T47D (cell line): ENCODE measurements at regions not wholly inside any gene's neighbourhood (a gene's known extent, or its start where the extent isn't known, plus 50 kb on each side); places are given as distances from the start of the nearest gene placed in this dataset.

Experiments
- DNase-seq, 2 experiments: peaks; one replicate each; pipeline versions ENCODE4 v3.0.0 to v3.0.0-alpha.2; 2011 to 2012; ENCODE audit warnings: low read depth in 1 of 2, low spot score in 1 of 2
- JUND ChIP-seq: IDR thresholded peaks from 2 replicates; pipeline ENCODE4 v1.6.1; 2012; ENCODE audit warnings: low read depth
- in situ Hi-C: cut with HindIII; loops from 2 replicates; pipeline ENCODE4 v1.10.0; 2016; ENCODE audit warnings: low sequenced_read_pairs, low pct_unique_long_range_greater_than_20kb

DNA sequence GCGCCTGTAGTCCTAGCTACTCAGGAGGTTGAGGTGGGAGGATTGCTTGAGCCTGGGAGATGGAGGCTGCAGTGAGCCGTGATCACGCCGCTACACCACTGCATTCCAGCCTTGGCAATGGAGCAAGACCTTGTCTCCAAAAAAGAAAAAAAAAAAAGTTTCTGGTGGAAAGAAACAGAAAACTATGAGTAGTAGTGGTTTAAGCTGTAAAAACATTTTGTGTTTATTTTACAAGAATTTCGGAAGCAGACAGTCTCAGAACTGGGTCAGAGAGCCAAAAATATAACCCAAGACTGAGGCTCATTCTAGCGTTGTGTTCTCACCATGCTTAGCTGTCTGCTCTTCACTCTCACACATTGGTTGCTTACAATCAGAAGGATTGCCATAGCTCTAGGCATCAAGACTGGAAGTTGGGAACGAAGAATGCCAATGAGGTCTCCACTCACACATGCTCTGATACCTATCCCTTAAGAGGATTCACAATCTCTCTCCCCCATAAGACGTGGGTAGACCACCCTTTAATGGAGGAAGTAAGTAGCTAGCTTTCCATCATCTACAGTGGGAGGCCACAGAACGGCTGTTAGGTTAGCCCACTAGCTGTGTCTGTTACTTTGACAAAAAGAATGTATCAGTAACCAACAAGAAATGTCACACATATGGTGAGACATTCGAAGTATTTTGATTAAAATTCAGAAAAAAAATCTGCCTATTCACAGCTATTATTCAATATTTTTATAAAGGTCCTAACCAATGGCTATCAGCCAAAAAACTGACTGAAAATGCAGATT is 117.6 kb upstream of the RASSF8 start:
- in situ Hi-C loops = no loop called here
- no peak for TF ChIP-seq JUND
- no peak for DNase-seq

DNA sequence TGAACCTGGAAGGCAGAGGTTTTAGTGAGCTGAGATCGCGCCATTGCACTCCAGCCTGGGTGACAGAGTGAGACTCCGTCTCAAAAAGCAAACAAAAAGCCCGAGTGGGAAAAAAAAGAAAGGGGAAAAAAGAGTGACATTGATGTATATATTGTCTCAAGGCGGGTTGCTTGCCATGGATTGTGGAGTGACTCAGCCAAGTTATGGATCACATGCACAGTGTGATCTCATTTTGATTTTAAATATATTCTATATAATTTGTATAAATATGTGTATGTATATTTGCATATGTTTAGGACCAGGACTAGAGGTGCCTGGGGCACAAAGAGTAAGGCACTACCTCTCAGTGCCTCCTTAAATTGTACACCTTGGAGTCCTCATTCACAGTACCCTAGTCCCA is 116.2 kb upstream of the RASSF8 start:
- in situ Hi-C loops = no loop called here
- DNase-seq = no peak
- no peak for TF ChIP-seq JUND

DNA sequence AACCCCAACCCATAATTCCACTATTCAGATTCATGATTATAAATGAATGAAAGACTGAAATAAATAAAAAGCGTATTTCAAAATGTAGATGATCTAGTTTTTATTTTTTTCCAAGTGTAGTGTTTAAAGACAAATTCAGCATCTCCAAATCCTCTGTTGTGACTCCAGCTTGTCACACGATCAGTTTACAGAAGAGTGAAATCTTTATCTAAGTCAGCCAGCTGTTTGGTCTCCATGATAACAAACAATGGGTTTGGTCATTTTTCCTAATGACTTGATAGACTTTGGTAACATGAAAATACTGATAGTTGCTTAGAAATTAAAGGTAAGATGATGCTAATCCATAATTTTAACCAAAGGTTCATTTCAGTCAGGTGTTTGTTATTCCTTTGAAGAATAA is 114.5 kb upstream of the RASSF8 start:
- no peak for DNase-seq
- TF ChIP-seq JUND = no peak
- in situ Hi-C loops = no loop called here

DNA sequence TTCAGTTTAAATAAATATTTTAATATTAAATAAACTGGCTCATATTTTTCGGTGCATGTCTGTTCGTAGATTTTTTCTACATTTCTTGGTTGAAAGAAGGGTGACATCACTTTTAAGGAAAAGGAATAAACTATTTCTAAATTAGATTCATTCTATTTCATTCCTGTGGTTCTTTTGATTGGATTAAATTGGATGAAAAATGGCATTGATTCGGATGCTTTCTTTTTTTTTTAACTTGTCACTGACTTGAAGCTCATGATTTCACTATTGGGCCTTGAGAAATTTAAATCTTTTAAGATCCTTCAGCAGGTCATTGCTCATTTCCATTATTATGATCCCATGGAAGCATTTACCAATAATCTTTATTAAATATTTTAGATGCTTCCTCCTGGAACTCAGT is 113.1 kb upstream of the RASSF8 start:
- TF ChIP-seq JUND = no peak
- in situ Hi-C loops = no loop called here
- DNase-seq = no peak

DNA sequence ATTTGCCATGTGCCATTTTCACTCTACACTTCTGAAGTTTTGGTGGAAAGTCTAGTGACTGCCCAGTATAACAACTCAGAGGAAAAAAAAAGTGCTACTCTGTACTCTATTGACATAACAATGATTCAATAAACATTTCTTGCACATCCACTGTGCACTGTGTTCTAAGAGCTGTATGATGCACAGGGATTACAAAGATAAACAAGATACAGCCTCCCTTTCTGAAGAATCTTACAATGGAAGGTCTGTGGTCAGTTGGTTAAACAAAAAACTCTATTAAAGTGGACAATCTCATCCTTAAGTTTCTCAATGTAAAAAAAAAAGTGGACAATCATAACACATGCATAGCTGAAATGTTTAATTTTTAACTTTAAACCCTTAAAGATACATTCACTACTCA is 105.7 kb upstream of the RASSF8 start:
- TF ChIP-seq JUND = no peak
- in situ Hi-C loops = no loop called here
- DNase-seq = no peak

DNA sequence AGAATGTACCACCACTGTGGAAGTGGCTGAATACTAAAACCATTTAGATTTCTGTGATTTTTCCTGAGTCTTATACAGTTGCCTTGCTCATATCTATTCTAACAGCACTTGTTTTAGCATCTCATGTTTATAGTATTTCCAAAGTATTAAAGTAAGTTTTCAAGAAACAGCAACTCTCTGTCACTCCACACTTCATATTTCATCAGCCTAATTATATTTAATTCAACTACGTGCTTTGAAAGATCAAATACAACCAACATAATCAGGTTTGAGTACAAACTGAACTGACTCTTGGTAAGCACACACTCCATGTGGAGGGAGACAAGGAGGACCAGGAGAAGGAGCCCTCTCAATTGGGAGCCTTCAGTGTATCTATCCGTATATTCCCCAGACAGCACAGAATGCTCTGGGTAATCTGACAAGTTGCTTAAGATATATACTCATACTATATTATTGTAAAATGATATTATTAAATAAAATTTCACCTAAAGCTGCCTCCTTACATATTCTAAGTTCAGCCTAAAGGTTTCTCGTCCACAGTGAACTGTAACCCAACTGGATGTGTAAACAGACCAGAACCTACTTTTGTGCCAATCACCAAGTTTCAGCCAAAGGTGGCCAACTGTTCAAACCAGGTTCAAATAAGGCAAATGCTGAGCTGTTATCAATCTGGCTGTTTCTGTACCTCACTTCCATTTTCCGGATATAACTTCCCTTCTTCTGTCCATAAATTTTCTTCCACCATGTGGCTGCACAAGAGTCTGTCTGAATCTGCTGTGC is 105.0 kb upstream of the RASSF8 start:
- no peak for TF ChIP-seq JUND
- no peak for DNase-seq
- in situ Hi-C loops = no loop called here

DNA sequence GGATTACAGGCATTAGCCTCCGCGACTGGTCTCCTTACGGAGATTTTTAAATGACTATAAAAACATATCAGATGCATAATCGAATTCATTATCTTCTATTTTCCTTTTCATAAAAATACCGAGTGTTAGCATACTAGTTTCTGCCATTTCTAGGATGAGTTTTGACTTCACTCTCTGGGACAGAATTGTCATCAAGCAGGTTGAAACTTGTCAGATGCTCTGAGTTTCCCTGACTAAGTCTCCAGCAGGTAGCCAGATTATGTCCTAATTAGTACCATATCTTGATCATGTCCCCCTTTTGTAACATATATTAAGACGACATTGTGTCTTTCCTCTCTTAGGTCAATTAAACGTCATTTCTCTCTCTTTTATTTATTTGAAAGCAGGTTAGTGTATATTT is 103.5 kb upstream of the RASSF8 start:
- no peak for TF ChIP-seq JUND
- in situ Hi-C loops = no loop called here
- no peak for DNase-seq

DNA sequence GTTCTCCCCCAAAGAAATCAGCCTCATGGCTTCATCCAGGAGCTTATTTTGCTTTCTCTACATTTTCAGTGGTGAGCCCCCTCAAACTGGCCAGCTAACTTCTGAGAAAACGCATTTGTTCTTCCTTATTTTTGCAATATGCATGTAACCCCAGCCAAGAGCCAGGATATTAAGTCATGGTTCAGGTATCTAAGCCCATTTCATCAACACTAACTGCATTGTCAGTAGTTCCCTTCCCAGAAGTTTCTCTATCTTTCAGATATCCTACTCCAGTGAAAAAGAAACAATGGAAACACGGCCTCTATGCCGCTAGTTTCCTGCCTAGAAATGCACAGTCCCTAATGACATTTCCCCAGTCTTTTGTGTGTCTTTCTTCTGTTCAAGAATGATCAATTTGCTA is 102.8 kb upstream of the RASSF8 start:
- DNase-seq = no peak
- in situ Hi-C loops = no loop called here
- no peak for TF ChIP-seq JUND

DNA sequence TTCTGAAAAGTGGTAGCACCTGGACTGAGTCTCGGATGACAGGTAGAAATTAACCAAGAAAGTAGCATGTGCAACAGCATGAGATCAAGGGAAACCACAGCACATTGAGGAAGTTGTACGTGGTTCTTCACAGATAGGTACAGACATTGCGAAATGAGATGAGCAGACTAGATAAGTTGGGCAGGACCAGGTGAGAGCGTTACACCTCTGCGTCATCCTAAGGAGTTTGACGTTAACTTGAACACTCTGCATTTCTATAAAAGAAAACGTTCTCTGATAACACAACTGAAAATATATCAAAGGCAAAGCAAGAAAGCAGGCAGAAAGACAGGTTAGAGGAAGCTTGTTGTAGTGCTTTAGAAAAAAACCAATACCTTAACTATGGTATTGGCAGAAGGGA is 98.5 kb upstream of the RASSF8 start:
- peak in 1 of 2 experiments; percentile 14 for DNase-seq
- in situ Hi-C loops = no loop called here
- no peak for TF ChIP-seq JUND

DNA sequence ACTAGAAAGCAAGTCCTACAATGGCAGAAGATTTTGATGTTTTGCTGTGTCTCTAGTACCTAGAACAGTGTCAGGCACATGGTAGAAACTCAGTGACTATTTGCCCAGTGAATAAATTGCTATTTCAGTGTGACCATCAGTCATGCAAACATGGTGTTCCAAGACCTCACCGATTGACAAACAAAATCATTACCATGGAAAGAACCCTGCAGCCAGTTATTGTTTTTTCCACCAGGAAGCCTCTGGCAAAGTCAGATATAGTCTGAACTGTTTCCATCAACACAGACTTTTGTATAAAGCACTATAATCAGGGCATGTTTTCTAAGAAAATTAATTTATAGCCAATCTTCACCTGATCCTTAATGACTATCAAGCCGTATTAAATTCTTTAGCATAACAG is 97.3 kb upstream of the RASSF8 start:
- TF ChIP-seq JUND = no peak
- DNase-seq = no peak
- in situ Hi-C loops = no loop called here

DNA sequence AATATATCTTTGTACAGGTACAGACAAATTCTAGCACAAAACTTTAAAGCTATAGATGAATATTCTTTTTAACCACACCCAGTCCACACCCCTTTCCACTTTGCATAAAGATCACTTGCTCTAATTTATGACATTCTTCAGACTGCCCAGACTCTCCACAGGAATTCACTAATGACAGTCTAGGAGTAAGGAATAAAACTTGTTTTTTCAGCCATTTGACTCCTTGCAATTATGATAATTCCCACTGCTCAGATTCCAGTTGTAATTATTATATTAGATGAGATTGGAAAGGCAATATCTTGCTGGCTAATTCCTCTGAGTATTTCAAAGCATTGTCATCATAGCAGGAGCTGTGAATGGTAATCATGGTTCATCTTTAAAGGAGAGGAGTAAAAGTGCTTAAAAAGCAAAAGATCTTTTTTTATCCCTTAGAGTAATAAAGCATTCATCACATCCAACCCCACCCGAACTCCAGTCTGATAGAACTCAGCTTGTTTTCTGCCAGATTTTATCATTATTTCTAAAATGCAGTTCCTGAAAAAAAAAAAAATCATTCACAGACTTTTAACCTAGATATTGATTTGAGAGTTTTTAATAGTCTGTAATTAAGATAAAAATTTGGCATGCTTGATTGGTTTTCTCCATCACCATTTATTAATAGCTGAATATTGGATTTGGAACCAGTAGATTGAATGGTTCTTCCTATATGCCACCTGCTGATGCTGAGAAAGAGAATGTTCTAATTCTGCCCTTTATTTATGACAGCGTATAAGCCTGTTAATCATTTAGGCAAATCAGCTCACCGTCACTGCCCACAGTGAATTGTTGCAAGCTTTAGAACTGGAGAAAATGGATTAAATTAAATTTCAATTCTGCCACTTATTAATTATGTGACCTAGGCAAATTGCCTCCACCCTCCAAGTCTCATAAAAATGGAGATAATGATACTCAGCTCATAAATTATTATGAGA is 93.9 kb upstream of the RASSF8 start:
- in situ Hi-C loops = no loop called here
- TF ChIP-seq JUND = no peak
- DNase-seq = no peak

DNA sequence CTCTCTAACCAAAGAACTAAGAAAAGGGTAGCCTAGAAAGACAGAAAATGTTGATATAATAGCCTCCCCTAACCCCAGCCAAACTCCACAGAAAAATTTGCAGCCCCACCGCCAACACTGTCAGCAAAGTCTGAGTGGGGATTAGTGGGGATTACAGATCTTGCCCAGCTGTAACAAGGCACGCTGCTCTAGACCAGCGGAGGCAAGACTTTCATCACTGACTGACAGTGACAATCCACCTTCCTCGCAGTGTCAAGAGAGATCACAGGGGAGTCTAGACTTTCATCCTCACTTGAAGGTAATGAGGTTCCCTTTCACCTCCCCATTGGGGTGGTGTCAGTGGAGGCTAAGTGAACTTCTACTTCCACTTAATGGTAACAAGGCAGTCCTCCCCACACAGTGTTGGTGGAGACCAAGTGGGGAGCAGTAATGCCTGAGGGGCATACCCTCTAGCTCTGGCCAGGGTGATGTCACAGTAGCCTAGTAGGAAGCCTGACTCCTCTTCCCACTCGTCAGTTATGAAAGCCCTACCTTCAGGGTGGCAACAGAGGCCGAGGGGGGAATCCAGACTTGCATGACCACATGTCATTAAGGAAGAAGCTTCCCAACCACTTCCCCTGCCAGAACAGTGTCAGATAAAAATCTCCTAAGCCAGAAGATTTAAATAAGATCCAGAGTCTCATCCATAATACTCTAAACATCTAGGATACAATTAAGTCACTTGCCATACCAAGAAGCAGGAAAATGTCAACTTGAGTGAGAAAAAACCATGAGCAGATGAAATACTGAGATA is 91.7 kb upstream of the RASSF8 start:
- in situ Hi-C loops = no loop called here
- no peak for TF ChIP-seq JUND
- no peak for DNase-seq
